ENCODE measurements at regions not wholly inside any gene's neighbourhood (a gene's known extent, or its start where the extent isn't known, plus 50 kb on each side); places are given as distances from the start of the nearest gene placed in this dataset.

DNA sequence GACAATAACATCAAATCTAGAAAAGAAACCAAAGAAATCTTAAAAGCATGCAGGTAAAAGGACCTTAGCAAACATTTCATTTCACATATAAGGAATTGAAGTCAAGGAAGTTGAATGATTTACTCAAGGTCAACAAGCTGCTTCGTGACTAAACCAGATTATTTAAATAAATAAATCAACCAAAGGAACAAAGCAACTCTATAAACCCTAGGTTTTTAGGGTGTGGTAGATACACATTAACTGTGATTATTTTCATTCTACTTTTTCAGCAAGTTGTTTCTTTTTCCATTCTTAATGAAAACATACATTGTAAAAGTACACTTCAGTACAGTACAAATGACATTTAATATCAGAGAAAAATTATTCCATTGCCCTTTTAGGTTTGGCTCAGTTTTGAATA is 382.0 kb upstream of the STEAP1 start:
- TF ChIP-seq, protein P1, sequence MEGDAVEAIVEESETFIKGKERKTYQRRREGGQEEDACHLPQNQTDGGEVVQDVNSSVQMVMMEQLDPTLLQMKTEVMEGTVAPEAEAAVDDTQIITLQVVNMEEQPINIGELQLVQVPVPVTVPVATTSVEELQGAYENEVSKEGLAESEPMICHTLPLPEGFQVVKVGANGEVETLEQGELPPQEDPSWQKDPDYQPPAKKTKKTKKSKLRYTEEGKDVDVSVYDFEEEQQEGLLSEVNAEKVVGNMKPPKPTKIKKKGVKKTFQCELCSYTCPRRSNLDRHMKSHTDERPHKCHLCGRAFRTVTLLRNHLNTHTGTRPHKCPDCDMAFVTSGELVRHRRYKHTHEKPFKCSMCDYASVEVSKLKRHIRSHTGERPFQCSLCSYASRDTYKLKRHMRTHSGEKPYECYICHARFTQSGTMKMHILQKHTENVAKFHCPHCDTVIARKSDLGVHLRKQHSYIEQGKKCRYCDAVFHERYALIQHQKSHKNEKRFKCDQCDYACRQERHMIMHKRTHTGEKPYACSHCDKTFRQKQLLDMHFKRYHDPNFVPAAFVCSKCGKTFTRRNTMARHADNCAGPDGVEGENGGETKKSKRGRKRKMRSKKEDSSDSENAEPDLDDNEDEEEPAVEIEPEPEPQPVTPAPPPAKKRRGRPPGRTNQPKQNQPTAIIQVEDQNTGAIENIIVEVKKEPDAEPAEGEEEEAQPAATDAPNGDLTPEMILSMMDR (IDR thresholded peaks at IDR 0.05), result no peak
- TF ChIP-seq POLR2AphosphoS5 (IDR thresholded peaks at IDR 0.05) (no peak), POLR2A (IDR thresholded peaks at IDR 0.05; ENCODE audit: low read depth) (no peak), EP300 (IDR thresholded peaks at IDR 0.05) (no peak)

Data from esophagus muscularis mucosa (tissue), 4 donors.